CD4-positive, alpha-beta T cell treated with Interleukin-17A for 1 hour (primary cell): ENCODE measurements at regions not wholly inside any gene's neighbourhood (a gene's known extent, or its start where the extent isn't known, plus 50 kb on each side); places are given as distances from the start of the nearest gene placed in this dataset.

Experiments
- DNase-seq: peaks from one replicate; pipeline ENCODE4 v3.0.0-alpha.2; 2020

GRCh38 chr4:151831526-151831925 is 70.7 kb upstream of the GATB start:
- DNase-seq: no peak

- DNase-seq: no peak
These were observed 69.4 kb upstream of the GATB start for GRCh38 chr4:151830168-151830567.

- DNase-seq: no peak
These were observed 68.5 kb upstream of the GATB start for GRCh38 chr4:151829309-151829708.

- no peak for DNase-seq
These were observed 63.8 kb upstream of the GATB start for GRCh38 chr4:151824656-151825055.

GRCh38 chr4:151822331-151822730 is 61.5 kb upstream of the GATB start:
- no peak for DNase-seq

- no peak for DNase-seq
These were observed 59.2 kb upstream of the GATB start for GRCh38 chr4:151820004-151820403.

GRCh38 chr4:151811403-151811802 is 50.6 kb upstream of the GATB start:
- DNase-seq: no peak
